Natural killer cell (primary cell): ENCODE measurements at regions not wholly inside any gene's neighbourhood (a gene's known extent, or its start where the extent isn't known, plus 50 kb on each side); places are given as distances from the start of the nearest gene placed in this dataset.

Experiments
- ATAC-seq, 3 donors: fragments of 150-1000 bp in 2 of 3; fragments of 200-7000 bp in 1 of 3; cut with Tn5 transposase; 1 replicate in 1 of 3; 2 replicates in 2 of 3; pipeline ENCODE4 v1.10.0; 2021; ENCODE audit warnings: mild to moderate bottlenecking in 2 of 3, moderate library complexity in 2 of 3
- DNase-seq, 2 donors: peaks; one replicate each; pipeline versions ENCODE4 v3.0.0 to v3.0.0-alpha.2; 2013 to 2021; ENCODE audit warnings: mixed read lengths in 1 of 2
- H3K27ac ChIP-seq: one replicate; pipeline ENCODE4 v1.5.1; 2013; ENCODE audit warnings: mild to moderate bottlenecking, low read length
- H3K27me3 ChIP-seq: one replicate; pipeline ENCODE4 v1.6.1; 2013; ENCODE audit warnings: low read length; ENCODE audit not compliant: control insufficient read depth, insufficient read depth
- H3K36me3 ChIP-seq: one replicate; pipeline ENCODE4 v1.6.1; 2013; ENCODE audit warnings: low read length; ENCODE audit not compliant: control insufficient read depth, insufficient read depth
- H3K4me1 ChIP-seq: one replicate; pipeline ENCODE4 v1.6.1; 2013; ENCODE audit warnings: low read length; ENCODE audit not compliant: control insufficient read depth, insufficient read depth
- H3K4me3 ChIP-seq: one replicate; pipeline ENCODE4 v1.5.1; 2013; ENCODE audit warnings: low read length
- H3K9me3 ChIP-seq: one replicate; pipeline ENCODE4 v1.6.1; 2013; ENCODE audit warnings: low read length; ENCODE audit not compliant: control insufficient read depth, insufficient read depth
- H3K27ac Mint-ChIP-seq, 2 donors: one replicate each; pipeline ENCODE4 v1.8.0; 2022; ENCODE audit warnings: mild to moderate bottlenecking in 2 of 2, mixed read lengths in 2 of 2, moderate library complexity in 1 of 2
- H3K27me3 Mint-ChIP-seq, 2 donors: one replicate each; pipeline ENCODE4 v1.8.0; 2022; ENCODE audit warnings: low read depth in 2 of 2, mixed read lengths in 2 of 2
- H3K36me3 Mint-ChIP-seq: one replicate; pipeline ENCODE4 v1.8.0; 2022; ENCODE audit warnings: mixed read lengths
- H3K4me1 Mint-ChIP-seq, 2 donors: one replicate each; pipeline ENCODE4 v1.8.0; 2022; ENCODE audit warnings: mixed read lengths in 2 of 2
- H3K4me3 Mint-ChIP-seq: one replicate; pipeline ENCODE4 v1.8.0; 2022; ENCODE audit warnings: mild to moderate bottlenecking, moderate library complexity, mixed read lengths
- H3K9me3 Mint-ChIP-seq, 2 donors: one replicate each; pipeline ENCODE4 v1.8.0; 2022; ENCODE audit warnings: mixed read lengths in 2 of 2
- WGBS: methylation state at CpG from one replicate; pipeline ENCODE4 v1.1.7; 2013; ENCODE audit warnings: missing lambda C conversion rate; ENCODE audit not compliant: insufficient coverage; 5-methylcytosine and 5-hydroxymethylcytosine counted together
- intact Hi-C: fragments of 100-400 bp; cut with micrococcal nuclease; formaldehyde crosslinking; loops from one replicate; pipeline ENCODE4 v1.14.2; 2022
- TF ChIP-seq, protein P1 (sequence below): fragments of 200-600 bp; IDR thresholded peaks from one replicate; pipeline ENCODE4 v1.8.0; 2022; ENCODE audit warnings: antibody characterized with exemption

DNA sequence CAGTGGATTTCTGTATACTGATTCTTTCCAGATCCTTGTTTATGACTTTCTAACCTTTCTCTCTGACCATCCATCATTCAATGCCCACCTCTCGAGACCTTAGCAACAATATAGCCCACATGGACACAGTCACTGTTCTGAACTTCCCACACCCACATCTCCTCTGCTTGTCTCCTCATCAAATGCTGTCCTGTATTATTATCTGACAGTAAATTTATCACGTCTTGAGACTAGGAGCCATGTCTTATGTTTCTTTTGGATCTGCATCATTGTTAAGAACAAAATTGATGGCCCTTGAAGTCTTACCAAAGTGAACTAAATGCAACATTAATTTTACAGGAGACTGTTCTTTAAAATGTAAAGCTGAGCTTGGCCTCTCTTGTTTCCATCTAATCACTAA lies 495.4 kb upstream of the KLF4 start:
- DNase-seq (no peak), ATAC-seq (no peak)
- TF ChIP-seq, protein P1, sequence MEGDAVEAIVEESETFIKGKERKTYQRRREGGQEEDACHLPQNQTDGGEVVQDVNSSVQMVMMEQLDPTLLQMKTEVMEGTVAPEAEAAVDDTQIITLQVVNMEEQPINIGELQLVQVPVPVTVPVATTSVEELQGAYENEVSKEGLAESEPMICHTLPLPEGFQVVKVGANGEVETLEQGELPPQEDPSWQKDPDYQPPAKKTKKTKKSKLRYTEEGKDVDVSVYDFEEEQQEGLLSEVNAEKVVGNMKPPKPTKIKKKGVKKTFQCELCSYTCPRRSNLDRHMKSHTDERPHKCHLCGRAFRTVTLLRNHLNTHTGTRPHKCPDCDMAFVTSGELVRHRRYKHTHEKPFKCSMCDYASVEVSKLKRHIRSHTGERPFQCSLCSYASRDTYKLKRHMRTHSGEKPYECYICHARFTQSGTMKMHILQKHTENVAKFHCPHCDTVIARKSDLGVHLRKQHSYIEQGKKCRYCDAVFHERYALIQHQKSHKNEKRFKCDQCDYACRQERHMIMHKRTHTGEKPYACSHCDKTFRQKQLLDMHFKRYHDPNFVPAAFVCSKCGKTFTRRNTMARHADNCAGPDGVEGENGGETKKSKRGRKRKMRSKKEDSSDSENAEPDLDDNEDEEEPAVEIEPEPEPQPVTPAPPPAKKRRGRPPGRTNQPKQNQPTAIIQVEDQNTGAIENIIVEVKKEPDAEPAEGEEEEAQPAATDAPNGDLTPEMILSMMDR = no peak

DNA sequence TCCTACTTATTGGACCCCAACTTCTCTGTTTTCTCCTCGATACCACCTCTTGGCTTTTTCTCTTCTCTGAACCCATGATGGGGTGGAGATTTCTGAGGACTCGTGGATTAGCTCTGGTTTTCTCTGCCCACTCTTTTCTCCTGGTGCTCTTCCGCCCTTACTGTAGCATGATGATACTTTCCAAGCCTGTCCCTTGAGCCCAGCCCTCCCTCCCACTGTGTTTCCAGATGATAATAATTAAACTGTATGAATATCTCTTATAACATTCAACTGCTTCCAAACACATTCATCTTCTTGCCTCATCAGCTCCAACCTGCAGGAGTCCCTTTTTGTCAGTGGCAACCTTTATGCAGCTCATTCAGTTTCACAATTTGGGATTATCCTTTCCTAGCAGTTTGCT lies 494.2 kb upstream of the KLF4 start:
- no peaks in the 10 kb centered on the region for H3K4me1 ChIP-seq
- Mint-ChIP-seq H3K36me3 (no peaks in the 10 kb centered on the region), H3K9me3 (peaks cover 2% of the 10 kb centered on the region in 2 donors), H3K4me1 (no peaks in the 10 kb centered on the region), H3K27me3 (no peaks in the 10 kb centered on the region), H3K4me3 (no peak overlapping the region), H3K27ac (no peak overlapping the region)
- H3K4me3 ChIP-seq = no peak overlapping the region
- TF ChIP-seq, protein P1 = no peak
- intact Hi-C loops = no loop called here
- DNase-seq (no peak), ATAC-seq (no peak)
- no peak overlapping the region for H3K27ac ChIP-seq
- H3K9me3 ChIP-seq = no peaks in the 10 kb centered on the region
- WGBS = no CpG with 5 or more reads among the region's 3 CpGs
- H3K27me3 ChIP-seq = no peaks in the 10 kb centered on the region
- H3K36me3 ChIP-seq = no peaks in the 10 kb centered on the region

More for the DNA sequence above, 495.4 kb upstream of the KLF4 start:
- H3K9me3 ChIP-seq = no peaks in the 10 kb centered on the region
- Mint-ChIP-seq H3K4me1 (no peaks in the 10 kb centered on the region), H3K4me3 (no peak overlapping the region), H3K36me3 (no peaks in the 10 kb centered on the region), H3K27ac (no peak overlapping the region), H3K9me3 (peaks cover 2 to 6% of the 10 kb centered on the region in 2 donors), H3K27me3 (no peaks in the 10 kb centered on the region)
- intact Hi-C loops = no loop called here
- H3K4me1 ChIP-seq = no peaks in the 10 kb centered on the region
- H3K4me3 ChIP-seq = no peak overlapping the region
- no peak overlapping the region for H3K27ac ChIP-seq
- H3K27me3 ChIP-seq = no peaks in the 10 kb centered on the region
- no peaks in the 10 kb centered on the region for H3K36me3 ChIP-seq
- 79% methylated on average over 2 of the region's 2 CpGs for WGBS

DNA sequence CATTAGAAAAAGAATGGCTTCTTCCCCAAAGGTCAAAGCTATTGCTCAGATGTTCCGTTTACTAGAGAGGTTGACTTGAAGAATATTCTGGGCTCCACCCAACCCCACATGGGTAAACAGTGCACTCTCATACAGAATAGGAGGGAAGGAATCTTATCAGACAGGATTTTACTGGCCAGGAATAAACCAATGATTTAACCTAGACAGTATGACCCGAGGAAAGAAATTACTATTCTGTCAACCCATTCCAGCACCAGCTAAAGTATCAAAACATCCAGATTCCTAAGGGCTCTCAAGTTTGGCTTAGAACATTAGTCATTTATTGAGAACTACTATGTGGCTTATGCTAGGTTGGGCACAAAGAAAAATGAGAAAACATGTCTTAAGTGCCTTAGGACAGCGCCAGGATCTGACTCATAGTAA lies 493.6 kb upstream of the KLF4 start:
- DNase-seq (no peak), ATAC-seq (no peak)
- no peaks in the 10 kb centered on the region for H3K9me3 ChIP-seq
- H3K4me3 ChIP-seq = no peak overlapping the region
- Mint-ChIP-seq H3K4me1 (no peaks in the 10 kb centered on the region), H3K27me3 (no peaks in the 10 kb centered on the region), H3K4me3 (no peak overlapping the region), H3K36me3 (no peaks in the 10 kb centered on the region), H3K27ac (no peak overlapping the region), H3K9me3 (peaks cover 2% of the 10 kb centered on the region in 2 donors)
- 60% methylated on average over 1 of the region's 3 CpGs for WGBS
- no peaks in the 10 kb centered on the region for H3K36me3 ChIP-seq
- no peaks in the 10 kb centered on the region for H3K27me3 ChIP-seq
- no peak overlapping the region for H3K27ac ChIP-seq
- H3K4me1 ChIP-seq = no peaks in the 10 kb centered on the region
- intact Hi-C loops = no loop called here
- TF ChIP-seq, protein P1 = no peak

DNA sequence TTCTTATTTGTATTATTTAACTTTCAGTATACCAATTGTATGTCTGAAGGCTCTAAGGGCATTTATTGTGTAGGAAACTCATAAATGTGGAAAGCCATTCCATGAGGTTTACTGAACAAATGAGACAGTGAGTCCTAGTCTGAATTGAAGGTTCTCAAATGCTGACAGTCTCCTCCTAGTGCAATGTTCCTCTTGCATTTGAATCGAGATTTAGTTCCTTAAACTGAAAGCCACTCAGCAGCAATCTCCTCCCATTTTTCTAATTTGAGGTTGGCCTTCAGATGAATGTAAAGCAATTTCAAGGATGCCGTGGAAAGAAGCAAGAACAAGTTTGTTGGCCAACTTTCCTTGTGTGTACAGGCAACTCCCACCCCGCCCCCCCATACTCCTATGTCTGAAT lies 493.2 kb upstream of the KLF4 start:
- Mint-ChIP-seq H3K4me1 (no peaks in the 10 kb centered on the region), H3K4me3 (no peak overlapping the region), H3K36me3 (no peaks in the 10 kb centered on the region), H3K9me3 (peaks cover 2% of the 10 kb centered on the region in 2 donors), H3K27me3 (no peaks in the 10 kb centered on the region), H3K27ac (no peak overlapping the region)
- H3K9me3 ChIP-seq = no peaks in the 10 kb centered on the region
- ATAC-seq = no peak
- no peaks in the 10 kb centered on the region for H3K27me3 ChIP-seq
- H3K36me3 ChIP-seq = no peaks in the 10 kb centered on the region
- intact Hi-C loops = no loop called here
- H3K27ac ChIP-seq = no peak overlapping the region
- DNase-seq = no peak
- no peaks in the 10 kb centered on the region for H3K4me1 ChIP-seq
- 40% methylated on average over 3 of the region's 3 CpGs for WGBS
- H3K4me3 ChIP-seq = no peak overlapping the region
- TF ChIP-seq, protein P1 = no peak
